HG02763 (cell line): ENCODE measurements at regions not wholly inside any gene's neighbourhood (a gene's known extent, or its start where the extent isn't known, plus 50 kb on each side); places are given as distances from the start of the nearest gene placed in this dataset.
"Not testable (repeated sequence)": the region's sequence is repeated elsewhere in the genome, so short reads cannot be mapped to it uniquely, and the experiment has no call there.

Experiments
- ATAC-seq: cut with Tn5 transposase; IDR thresholded peaks from one replicate; pipeline ENCODE4 v1.9.1; 2021; ENCODE audit warnings: mild to moderate bottlenecking, moderate library complexity; ENCODE audit not compliant: unreplicated experiment

DNA sequence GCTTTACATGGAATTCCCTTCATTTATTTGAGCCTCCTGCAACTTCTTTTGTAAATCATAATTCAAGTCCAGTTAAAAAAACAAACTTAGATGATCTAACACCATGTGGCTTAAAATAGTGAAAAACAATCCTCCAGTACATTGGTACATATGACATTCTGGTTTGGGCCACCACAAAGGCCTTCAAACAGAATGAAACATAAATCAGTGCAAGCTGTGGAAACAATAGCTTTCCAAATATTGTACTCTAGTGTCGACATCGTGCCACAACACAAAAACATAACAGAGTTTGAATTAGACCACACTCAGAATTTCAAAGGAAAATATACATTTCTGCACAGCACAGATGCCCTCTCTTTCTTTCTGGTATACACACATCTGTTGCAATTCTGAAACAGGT, 751.3 kb downstream of the SLC6A15 start:
- no peak for ATAC-seq

DNA sequence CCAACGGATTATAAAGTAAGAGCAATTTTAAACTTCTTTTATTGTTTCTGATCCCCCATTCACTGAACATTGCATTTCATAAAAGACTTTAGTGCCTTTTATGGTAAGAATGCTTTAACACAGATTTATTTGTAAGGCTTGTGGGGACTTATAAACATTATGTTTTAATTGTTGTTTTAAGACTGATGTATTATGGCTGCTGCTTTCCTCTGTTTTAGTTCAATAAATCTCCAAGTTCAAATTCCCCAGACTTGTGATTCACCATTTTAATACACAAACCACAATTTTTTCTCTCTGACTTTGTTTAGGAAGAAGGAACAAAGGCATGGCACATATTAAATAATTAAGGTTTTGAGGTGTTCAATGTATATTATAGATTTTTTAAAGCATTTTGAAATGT, 753.3 kb downstream of the SLC6A15 start:
- ATAC-seq, result no peak

DNA sequence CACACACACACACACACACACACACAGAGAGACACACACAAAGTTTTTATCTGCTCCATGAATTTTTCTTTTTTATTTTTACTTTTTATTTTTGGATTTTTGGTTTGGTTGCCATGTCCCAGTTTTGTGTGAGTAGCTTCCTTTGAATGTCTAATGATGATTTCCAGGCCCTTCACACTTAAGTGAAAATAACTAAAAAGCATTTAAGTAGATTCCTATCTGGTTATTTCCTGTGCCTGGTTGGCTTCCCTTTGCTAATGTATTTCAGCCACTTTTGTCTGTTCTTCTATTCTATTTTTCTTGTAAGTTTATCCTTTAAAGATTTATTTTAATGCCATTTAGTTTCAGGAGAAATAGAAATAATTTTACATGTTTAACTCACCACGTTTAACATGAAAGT, 755.4 kb downstream of the SLC6A15 start:
- no peak for ATAC-seq

DNA sequence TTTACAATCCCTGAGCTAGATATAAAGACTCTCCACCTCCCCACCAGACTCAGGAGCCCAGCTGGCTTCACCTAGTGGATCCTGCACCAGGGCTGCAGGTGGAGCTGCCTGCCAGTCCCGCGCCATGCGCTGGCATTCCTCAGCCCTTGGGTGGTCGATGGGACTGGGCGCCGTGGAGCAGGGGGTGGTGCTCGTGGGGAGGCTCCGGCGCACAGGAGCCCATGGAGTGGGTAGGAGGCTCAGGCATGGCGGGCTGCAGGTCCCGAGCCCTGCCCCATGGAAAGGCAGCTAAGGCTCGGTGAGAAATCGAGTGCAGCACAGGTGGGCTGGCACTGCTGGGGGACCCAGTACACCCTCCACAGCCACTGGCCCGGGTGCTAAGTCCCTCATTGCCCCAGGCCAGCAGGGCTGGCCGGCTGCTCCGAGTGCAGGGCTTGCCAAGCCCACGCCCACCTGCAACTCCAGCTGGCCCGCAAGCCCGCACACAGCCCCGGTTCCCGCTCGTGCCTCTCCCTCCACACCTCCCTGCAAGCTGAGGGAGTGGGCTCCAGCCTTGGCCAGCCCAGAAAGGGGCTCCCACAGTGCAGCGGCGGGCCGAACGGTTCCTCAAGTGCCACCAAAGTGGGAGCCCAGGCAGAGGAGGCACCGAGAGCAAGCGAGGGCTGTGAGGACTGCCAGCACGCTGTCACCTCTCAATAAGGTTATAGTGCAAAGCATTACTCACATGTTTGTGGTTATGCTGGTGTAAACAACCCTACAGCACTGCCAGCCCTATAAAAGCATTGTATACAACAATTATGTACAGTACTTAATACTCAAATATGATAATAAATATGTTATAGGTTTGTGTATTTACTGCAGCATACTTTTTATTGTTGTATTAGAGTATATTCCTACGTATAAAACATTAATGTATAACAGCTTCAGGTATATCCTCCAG, 757.3 kb downstream of the SLC6A15 start:
- not testable (repeated sequence) for ATAC-seq

DNA sequence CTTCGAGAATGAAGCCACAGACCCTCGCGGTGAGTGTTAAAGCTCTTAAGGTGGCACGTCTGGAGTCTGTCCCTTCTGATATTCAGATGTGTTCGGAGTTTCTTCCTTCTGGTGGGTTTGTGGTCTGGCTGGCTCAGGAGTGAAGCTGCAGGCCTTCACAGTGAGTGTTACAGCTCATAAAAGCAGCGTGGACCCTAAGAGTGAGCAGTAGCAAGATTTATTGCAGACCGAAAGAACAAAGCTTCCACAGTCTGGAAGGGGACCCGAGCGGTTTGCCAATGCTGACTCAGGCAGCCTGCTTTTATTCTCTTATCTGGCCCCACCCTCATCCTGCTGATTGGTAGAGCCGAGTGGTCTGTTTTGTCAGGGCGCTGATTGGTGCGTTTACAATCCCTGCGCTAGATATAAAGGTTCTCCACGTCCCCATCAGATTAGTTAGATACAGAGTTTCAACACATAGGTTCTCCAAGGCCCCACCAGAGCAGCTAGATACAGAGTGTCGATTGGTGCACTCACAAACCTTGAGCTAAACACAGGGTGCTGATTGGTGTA, 758.1 kb downstream of the SLC6A15 start:
- ATAC-seq, result not testable (repeated sequence)

DNA sequence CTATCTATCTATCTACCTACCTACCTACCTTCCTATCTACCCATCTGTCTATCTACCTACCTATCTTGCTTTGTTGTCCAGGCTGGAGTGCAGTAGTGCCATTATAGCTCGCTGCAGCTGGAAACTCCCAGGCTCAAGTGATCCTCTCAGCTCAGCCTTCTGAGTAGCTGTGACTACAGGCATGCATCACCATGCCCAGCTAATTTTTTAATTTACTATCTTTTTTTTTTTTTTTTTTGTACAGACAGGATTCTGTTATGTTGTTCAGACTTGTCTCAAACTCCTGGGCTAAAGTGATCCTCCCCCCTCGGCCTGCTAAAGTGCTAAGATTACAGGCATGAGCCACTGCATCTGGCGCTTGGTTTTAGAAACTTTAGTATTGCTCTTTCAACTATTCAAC, 762.4 kb downstream of the SLC6A15 start:
- no peak for ATAC-seq

DNA sequence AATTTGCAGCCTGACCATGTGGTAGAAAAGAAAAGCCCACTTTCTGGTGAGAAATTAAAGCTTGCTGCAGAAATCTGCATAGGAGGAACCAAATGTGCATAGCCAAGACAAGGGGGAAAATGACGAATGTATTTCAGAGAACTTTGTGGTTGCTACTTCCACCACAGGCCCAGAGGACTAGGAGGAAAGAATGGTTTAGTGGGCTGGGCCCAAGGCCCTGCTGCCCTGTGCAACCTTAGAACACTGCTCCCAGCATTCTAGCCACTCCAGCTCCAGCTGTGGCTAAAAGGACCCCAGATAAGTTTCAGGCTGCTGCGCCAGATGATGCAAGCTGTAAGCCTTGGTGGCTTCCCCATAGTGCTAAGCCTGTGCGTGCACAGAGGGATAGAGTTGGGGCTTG, 764.3 kb downstream of the SLC6A15 start:
- ATAC-seq, result no peak

DNA sequence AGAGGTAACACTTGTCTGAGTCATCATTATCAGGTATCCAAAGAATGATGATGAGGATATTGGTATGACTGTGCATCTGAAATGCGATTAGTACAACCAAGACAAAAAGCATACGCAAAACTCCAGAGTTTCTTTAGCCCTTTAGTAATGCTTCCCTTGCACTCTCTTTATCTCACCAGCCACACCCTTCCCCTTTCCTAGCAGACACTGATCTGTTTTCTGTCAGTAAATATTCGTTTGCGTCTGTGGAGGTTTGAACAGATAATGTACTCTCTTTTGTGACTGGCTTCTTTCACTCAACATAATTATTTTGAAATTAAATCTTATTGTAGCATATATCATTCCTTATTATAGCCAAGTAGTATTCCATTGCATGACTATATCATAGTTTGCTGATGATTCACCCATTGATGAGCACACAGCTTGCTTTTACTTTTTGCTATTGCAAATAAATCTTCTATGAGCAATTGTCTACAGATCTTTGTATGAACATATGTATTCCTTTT, 775.7 kb downstream of the SLC6A15 start:
- ATAC-seq, result no peak

DNA sequence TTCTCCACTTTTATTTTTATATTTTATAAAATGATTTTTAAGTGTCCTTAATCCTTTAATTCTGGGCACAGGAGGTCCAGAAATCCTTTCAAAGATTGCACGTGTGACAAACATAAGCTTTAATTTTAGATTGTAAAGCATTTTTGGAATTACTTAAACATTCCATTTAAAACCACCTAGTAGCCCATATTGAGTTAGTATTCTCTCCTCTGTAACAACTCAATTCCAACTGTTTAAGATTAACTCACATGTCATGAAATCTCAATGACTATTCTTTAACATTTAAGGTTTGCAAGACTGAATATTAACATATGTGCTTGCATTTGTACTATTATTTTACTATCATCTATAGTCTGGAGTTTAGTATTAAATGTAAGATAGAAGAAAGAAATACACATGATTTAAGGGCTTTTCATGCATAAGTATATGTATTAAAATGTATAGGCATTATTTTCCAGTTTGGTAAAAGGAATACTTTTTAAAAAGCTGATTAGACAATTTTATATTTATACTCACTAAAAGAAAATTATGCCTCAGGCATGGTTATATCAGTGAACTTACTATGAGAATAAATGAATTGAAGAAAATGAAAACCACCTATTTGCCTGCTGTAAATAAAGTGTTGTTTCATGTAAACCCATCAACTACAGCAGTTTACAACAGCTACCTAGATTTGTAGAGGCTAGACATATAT, 776.9 kb downstream of the SLC6A15 start:
- ATAC-seq, result no peak

DNA sequence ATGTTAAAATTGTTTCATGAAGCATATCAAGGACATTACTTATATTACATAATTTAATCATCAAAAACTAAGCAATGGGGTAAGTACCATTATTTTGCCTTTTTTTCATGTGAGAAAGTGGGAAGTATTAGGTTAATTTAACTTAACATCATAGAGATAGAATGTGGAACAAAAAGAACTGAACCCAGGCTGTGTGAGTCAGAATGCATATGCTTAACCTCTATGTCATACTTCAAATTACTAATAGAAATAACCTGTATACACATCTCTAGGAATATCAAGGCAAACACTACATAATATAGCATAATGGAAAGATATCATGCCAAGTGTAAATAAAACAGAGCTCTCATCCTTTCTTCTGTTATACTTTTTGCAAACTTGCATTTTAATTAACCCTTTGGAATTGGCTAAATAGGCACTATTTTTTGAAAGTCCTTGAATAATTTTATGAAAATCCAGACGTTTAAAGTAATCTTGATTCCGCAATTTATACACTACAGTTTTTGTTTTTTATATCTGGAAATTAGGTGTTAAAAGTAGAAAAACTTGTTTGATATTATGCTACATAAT, 777.7 kb downstream of the SLC6A15 start:
- no peak for ATAC-seq

DNA sequence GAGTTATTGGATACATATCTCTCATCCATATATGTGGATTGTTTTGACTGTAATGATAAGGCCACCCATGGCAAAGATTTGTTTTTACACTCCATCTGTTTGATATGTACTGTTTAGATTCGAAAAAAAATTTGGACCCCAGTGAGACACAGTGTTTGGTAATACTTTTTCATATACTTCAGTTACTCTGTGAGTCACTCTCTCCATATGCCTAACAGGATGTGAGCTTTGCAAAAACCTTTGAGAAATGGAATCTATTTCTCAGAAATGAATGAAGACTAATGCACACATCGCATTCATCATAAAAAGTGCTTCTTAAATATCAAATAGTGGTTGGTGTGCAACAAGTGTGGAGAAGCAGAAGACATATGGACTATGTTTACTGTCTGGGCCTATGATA, 781.5 kb downstream of the SLC6A15 start:
- no peak for ATAC-seq

DNA sequence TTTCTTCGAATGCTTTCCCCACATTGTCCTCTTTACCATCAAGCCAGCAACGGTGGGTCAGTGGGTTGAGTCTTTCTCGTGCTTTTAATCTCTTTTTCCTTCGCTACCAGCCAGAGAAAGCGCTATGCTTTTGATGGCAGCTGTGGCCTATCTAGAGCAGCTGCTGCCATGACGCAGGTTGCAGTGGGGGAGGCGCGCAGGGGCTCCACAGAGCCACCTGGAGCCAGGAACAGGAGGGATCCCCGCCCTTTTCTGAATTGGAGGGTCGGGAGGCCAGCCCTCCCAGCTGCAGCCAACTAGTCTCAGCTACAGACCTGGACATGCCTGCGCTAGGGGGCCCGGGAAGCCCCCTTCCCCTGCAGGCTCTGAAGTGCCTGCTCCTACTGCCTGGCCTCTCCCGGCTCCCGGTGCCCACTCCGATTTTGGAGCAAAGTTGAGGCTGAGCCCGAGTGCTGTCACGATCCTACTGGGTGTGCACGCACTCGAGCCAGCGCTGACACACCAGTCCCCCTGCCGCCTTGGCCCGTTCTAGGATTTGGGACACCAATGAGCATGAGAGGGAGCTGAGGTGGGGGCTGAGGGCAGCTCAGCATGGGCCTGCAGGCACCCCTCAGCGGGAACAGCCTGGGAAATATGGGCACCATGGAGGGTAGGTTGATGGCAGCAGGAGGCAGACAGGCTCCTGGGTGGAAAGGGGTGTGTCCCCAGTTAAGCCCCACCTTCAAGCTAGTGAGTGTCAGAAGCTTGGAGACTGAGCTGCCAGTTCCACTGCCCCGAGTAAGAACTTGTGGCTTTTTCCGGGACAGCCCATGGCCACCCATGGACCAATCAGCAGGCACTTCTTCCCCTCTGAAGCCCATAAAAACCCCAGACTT, 784.2 kb downstream of the SLC6A15 start:
- no peak for ATAC-seq

DNA sequence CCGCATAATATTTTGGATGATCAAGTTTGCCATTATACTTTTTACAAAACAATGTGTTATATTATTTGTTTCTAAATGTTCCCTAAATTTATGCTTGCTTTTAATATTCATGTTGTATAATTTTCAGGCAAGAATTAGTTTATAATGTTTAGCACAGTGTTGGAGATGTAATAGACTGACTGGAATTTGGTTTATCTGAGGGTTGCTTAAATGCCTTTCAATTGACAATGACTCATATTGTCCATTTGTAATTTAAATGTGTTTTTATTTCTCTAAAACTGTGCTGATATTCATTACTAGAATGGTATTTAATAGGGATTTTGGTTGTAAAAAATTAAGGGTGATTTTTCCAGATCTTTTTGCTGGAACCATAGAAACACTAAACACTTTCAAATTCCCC, 788.4 kb downstream of the SLC6A15 start:
- no peak for ATAC-seq

DNA sequence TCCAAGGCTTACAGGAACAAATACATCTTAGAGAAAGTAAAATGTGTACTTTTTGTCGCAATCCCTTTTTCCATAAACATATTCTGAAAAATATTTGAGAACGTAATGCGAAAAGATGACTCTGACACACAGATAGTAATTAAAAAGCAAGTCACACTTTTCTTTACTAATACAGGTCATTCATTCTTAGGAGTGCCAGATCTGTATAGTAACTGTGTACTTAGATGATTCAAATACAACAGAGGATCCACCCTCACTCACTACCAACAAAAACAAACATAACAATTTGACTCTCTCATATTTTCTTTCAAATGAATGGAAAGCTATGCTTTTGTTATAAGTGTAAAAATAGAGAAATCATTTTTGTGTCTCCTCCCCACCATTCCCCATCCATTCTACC, 795.4 kb downstream of the SLC6A15 start:
- no peak for ATAC-seq

DNA sequence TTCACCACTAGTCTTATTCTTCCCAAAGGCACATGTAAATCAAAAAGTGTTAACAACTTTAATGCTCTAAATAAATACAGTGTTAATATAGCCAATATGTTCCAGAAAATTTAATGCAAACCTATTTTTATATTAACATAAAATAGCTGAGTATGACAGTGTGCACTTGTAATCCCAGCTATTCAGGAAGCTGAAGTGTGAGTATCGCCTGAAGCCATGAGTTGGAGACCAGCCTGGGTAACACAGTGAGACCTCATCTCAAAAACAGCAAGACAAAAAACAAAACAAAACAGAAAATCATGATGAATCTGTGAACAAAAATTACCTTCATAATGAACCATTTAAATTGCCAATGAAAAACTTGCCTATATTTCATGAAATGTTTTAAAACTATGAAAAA, 798.9 kb downstream of the SLC6A15 start:
- ATAC-seq, result no peak

DNA sequence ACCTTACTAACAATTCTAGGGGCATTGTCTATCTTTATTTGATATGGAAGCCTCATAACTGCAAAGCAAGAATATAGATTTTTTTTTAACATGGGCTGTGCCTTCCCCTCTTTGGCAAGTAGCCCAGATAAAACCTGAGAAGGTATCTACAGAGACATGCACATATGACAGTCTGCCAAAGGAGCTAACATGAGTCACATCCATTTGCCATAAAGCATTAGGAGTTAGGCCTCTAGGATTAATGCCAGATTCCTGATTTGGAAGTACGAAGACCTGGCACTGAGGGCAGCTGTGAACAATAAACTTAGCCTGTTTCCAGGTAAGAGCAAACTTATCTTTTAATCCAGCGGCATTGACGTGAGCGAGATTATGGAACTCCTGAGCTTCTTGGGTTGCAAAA, 808.7 kb downstream of the SLC6A15 start:
- ATAC-seq, result not testable (repeated sequence)

DNA sequence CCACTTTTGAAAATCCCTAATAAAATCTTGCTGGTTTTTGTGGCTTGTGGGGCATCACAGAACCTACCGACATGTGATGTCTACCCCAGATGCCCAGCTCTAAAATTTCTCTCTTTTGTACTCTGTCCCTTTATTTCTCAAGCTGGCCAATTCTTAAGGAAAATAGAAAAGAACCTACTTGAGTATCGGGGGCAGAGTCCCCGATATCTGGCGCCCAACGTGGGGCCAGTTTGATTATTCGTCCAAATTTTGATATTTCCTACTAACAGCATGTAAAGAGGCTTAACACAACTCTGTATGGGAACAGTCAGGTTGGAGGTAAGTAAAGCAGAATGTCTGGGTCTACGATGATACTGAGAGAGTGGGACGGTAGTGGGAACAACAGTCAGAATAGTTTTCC, 810.6 kb downstream of the SLC6A15 start:
- ATAC-seq, result not testable (repeated sequence)

DNA sequence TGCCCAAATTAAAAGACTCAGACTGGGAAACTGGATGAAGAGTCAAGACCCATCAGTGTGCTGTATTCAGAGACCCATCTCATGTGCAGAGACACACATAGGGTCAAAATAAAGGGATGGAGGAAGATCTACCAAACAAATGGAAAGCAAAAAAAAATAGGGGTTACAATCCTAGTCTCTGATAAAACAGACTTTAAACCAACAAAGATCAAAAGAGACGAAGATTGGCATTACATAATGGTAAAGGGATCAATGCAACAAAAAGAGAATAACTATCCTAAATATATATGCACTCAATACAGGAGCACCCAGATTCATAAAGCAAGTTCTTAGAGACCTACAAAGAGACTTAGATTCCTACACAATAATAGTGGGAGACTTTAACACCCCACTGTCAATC, 813.0 kb downstream of the SLC6A15 start:
- ATAC-seq, result not testable (repeated sequence)

DNA sequence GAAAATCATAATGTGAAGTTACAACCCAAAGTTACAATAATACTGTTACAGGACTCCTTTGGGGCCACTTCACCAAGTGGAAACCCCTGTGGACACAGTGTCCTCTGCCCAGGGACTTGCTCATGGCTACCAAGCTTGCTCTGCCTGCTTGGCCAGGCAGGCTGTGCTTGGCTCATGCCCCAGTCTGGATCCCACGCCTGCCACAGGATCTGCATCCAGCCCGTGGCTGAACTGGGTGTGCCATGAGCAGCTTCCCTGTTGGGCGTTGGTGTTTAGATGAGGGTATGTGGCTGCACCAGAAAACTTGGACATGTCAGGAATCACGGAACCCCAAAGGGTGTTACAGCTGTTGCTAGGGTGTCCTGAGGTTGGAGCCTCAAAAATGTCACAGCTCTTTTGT, 820.9 kb downstream of the SLC6A15 start:
- ATAC-seq, result no peak

DNA sequence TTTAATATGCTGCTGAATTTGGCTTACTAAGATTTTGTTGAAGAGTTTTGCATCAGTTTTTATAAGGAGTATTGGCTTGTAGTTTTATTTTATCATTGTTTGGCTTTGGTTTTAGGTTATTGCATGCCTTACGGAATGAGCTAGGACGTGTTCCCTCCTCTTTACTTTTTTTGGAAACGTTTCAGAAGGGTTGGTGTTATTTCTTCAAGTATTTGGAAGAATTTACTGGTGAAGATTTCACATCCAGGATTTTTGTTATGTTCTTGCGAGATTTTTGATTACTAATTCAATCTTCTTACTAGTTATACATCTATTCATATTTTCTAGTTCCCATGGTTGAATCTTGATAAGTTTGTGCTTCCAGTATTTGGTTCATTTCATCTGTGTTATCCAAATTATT, 823.2 kb downstream of the SLC6A15 start:
- no peak for ATAC-seq
